ENCODE measurements at regions not wholly inside any gene's neighbourhood (a gene's known extent, or its start where the extent isn't known, plus 50 kb on each side); places are given as distances from the start of the nearest gene placed in this dataset.
A peak's percentile ranks its signal among the peaks of the same experiment; 100 is the strongest.
"Not testable (repeated sequence)": the region's sequence is repeated elsewhere in the genome, so short reads cannot be mapped to it uniquely, and the experiment has no call there.

GRCh38 chr6:22748681-22749080, 179.3 kb downstream of the HDGFL1 start:
- DNase-seq (ENCODE audit: low read depth, low spot score) = no peak

- no peak for DNase-seq (ENCODE audit: low read depth, low spot score)
These were observed 180.3 kb downstream of the HDGFL1 start for GRCh38 chr6:22749696-22750095.

GRCh38 chr6:22751223-22751622, 181.9 kb downstream of the HDGFL1 start:
- DNase-seq (ENCODE audit: low read depth, low spot score) = no peak

GRCh38 chr6:22752522-22752921, 183.2 kb downstream of the HDGFL1 start:
- DNase-seq (ENCODE audit: low read depth, low spot score) = no peak

GRCh38 chr6:22754061-22754460, 184.7 kb downstream of the HDGFL1 start:
- DNase-seq (ENCODE audit: low read depth, low spot score) = no peak

GRCh38 chr6:22755605-22756004, 186.2 kb downstream of the HDGFL1 start:
- no peak for DNase-seq (ENCODE audit: low read depth, low spot score)

- peak; percentile 55 for DNase-seq (ENCODE audit: low read depth, low spot score)
These were observed 187.0 kb downstream of the HDGFL1 start for GRCh38 chr6:22756365-22756764.

GRCh38 chr6:22764496-22764895, 195.1 kb downstream of the HDGFL1 start:
- DNase-seq (ENCODE audit: low read depth, low spot score) = peak; percentile 31

- DNase-seq (ENCODE audit: low read depth, low spot score) = peak; percentile 54
These were observed 195.6 kb downstream of the HDGFL1 start for GRCh38 chr6:22765015-22765414.

GRCh38 chr6:22766979-22767378, 197.6 kb downstream of the HDGFL1 start:
- no peak for DNase-seq (ENCODE audit: low read depth, low spot score)

GRCh38 chr6:22770054-22770453, 200.7 kb downstream of the HDGFL1 start:
- DNase-seq (ENCODE audit: low read depth, low spot score) = no peak

- DNase-seq (ENCODE audit: low read depth, low spot score) = no peak
These were observed 204.8 kb downstream of the HDGFL1 start for GRCh38 chr6:22774129-22774528.

- DNase-seq (ENCODE audit: low read depth, low spot score) = not testable (repeated sequence)
These were observed 209.1 kb downstream of the HDGFL1 start for GRCh38 chr6:22778438-22778837.

GRCh38 chr6:22779062-22779461, 209.7 kb downstream of the HDGFL1 start:
- no peak for DNase-seq (ENCODE audit: low read depth, low spot score)

- DNase-seq (ENCODE audit: low read depth, low spot score) = no peak
These were observed 214.6 kb downstream of the HDGFL1 start for GRCh38 chr6:22783931-22784330.

- peak; percentile 68 for DNase-seq (ENCODE audit: low read depth, low spot score)
These were observed 215.4 kb downstream of the HDGFL1 start for GRCh38 chr6:22784601-22785410.

GRCh38 chr6:22788038-22788437, 218.7 kb downstream of the HDGFL1 start:
- no peak for DNase-seq (ENCODE audit: low read depth, low spot score)

- no peak for DNase-seq (ENCODE audit: low read depth, low spot score)
These were observed 219.9 kb downstream of the HDGFL1 start for GRCh38 chr6:22789315-22789714.

GRCh38 chr6:22794844-22795243, 225.5 kb downstream of the HDGFL1 start:
- DNase-seq (ENCODE audit: low read depth, low spot score) = no peak

- no peak for DNase-seq (ENCODE audit: low read depth, low spot score)
These were observed 231.1 kb downstream of the HDGFL1 start for GRCh38 chr6:22800451-22800850.

GRCh38 chr6:22801831-22802230, 232.5 kb downstream of the HDGFL1 start:
- DNase-seq (ENCODE audit: low read depth, low spot score) = no peak

GRCh38 chr6:22804620-22805261, 235.4 kb downstream of the HDGFL1 start:
- DNase-seq (ENCODE audit: low read depth, low spot score) = peak; percentile 20

- no peak for DNase-seq (ENCODE audit: low read depth, low spot score)
These were observed 237.9 kb downstream of the HDGFL1 start for GRCh38 chr6:22807261-22807660.

All from astrocyte of the hippocampus (primary cell).